PC-9 (cell line): ENCODE measurements at regions not wholly inside any gene's neighbourhood (a gene's known extent, or its start where the extent isn't known, plus 50 kb on each side); places are given as distances from the start of the nearest gene placed in this dataset.

Source experiments
- EZH2 ChIP-seq: fragments of 200-600 bp; sonication (generic); IDR thresholded peaks from 2 replicates; pipeline ENCODE4 v1.8.0; 2017; ENCODE audit warnings: antibody characterized with exemption, low read depth
- TF ChIP-seq, protein P1 (sequence below): fragments of 200-600 bp; sonication (generic); conservative IDR thresholded peaks from 2 replicates; pipeline ENCODE4 v1.6.1; 2017; ENCODE audit warnings: mixed run types, antibody characterized with exemption, mild to moderate bottlenecking, moderate library complexity

DNA sequence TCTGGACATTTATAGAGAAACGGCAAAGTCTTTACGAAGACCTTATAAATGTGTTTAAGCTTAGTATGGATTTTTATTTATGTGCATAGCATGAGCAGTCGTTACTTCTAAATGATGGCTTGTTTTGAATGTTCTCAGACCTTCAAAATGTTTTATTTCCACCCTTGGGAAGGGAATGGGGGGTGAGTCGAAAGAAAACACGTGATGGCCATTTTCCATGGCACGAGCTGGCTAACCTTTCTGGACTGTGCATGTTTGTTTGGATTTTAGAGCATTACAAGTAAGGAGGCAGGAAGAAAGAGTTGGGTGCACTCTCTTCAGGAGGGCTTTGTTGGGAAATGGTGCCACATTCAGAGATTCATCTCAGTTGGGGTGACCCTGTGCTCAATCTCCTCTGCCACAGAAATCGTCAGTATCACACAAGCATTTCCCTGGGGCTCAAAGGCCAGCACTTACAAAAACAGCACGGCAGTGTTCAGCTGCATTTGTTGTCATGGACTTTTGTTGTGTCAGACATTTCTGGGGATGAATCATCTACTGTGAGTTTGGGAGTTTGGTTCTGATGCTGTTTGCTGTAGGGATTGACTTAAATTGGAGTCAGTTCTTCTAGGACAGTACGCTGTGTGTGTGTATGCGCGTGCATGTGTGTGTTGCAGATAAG lies 52.3 kb upstream of the ADAMTS9 start:
- TF ChIP-seq, protein P1, sequence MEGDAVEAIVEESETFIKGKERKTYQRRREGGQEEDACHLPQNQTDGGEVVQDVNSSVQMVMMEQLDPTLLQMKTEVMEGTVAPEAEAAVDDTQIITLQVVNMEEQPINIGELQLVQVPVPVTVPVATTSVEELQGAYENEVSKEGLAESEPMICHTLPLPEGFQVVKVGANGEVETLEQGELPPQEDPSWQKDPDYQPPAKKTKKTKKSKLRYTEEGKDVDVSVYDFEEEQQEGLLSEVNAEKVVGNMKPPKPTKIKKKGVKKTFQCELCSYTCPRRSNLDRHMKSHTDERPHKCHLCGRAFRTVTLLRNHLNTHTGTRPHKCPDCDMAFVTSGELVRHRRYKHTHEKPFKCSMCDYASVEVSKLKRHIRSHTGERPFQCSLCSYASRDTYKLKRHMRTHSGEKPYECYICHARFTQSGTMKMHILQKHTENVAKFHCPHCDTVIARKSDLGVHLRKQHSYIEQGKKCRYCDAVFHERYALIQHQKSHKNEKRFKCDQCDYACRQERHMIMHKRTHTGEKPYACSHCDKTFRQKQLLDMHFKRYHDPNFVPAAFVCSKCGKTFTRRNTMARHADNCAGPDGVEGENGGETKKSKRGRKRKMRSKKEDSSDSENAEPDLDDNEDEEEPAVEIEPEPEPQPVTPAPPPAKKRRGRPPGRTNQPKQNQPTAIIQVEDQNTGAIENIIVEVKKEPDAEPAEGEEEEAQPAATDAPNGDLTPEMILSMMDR = no peak
- no peak for TF ChIP-seq EZH2
